ENCODE measurements at regions not wholly inside any gene's neighbourhood (a gene's known extent, or its start where the extent isn't known, plus 50 kb on each side); places are given as distances from the start of the nearest gene placed in this dataset.

GRCh38 chr3:145843561-145843960 lies 317.4 kb downstream of the PLOD2 start:
- TF ChIP-seq, protein P1, sequence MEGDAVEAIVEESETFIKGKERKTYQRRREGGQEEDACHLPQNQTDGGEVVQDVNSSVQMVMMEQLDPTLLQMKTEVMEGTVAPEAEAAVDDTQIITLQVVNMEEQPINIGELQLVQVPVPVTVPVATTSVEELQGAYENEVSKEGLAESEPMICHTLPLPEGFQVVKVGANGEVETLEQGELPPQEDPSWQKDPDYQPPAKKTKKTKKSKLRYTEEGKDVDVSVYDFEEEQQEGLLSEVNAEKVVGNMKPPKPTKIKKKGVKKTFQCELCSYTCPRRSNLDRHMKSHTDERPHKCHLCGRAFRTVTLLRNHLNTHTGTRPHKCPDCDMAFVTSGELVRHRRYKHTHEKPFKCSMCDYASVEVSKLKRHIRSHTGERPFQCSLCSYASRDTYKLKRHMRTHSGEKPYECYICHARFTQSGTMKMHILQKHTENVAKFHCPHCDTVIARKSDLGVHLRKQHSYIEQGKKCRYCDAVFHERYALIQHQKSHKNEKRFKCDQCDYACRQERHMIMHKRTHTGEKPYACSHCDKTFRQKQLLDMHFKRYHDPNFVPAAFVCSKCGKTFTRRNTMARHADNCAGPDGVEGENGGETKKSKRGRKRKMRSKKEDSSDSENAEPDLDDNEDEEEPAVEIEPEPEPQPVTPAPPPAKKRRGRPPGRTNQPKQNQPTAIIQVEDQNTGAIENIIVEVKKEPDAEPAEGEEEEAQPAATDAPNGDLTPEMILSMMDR (IDR thresholded peaks at IDR 0.05) = no peak
- TF ChIP-seq POLR2A (IDR thresholded peaks at IDR 0.05) = no peak

Measured in lower leg skin (tissue), 3 donors.